COLO829 (cell line): ENCODE measurements at regions not wholly inside any gene's neighbourhood (a gene's known extent, or its start where the extent isn't known, plus 50 kb on each side); places are given as distances from the start of the nearest gene placed in this dataset.
"Not testable (repeated sequence)": the region's sequence is repeated elsewhere in the genome, so short reads cannot be mapped to it uniquely, and the experiment has no call there.

ENCODE experiments used
- DNase-seq: peaks from one replicate; pipeline ENCODE4 v3.0.0; 2012; ENCODE audit warnings: low spot score

GRCh38 chr6:19976411-19977129, 139.4 kb downstream of the ID4 start:
- DNase-seq: no peak

- DNase-seq: no peak
Measured at GRCh38 chr6:19979059-19979458, 141.9 kb downstream of the ID4 start.

- no peak for DNase-seq
Measured at GRCh38 chr6:19979986-19980385, 142.8 kb downstream of the ID4 start.

GRCh38 chr6:19983374-19983773, 146.2 kb downstream of the ID4 start:
- DNase-seq: no peak

GRCh38 chr6:19986691-19987438, 149.7 kb downstream of the ID4 start:
- no peak for DNase-seq

GRCh38 chr6:19988555-19988954, 151.4 kb downstream of the ID4 start:
- DNase-seq: peak; percentile 64

- no peak for DNase-seq
Measured at GRCh38 chr6:19991176-19991575, 154.0 kb downstream of the ID4 start.

- DNase-seq: no peak
Measured at GRCh38 chr6:19994909-19995308, 157.7 kb downstream of the ID4 start.

- no peak for DNase-seq
Measured at GRCh38 chr6:19995575-19996257, 158.5 kb downstream of the ID4 start.

- DNase-seq: no peak
Measured at GRCh38 chr6:19997104-19997503, 159.9 kb downstream of the ID4 start.

- no peak for DNase-seq
Measured at GRCh38 chr6:19998541-19998940, 161.4 kb downstream of the ID4 start.

- peak; percentile 50 for DNase-seq
Measured at GRCh38 chr6:19999319-20000191, 162.4 kb downstream of the ID4 start.

- no peak for DNase-seq
Measured at GRCh38 chr6:20001286-20001685, 164.1 kb downstream of the ID4 start.

- DNase-seq: no peak
Measured at GRCh38 chr6:20006037-20006436, 168.9 kb downstream of the ID4 start.

GRCh38 chr6:20008131-20008530, 171.0 kb downstream of the ID4 start:
- peak; percentile 87 for DNase-seq

GRCh38 chr6:20013066-20013861, 176.1 kb downstream of the ID4 start:
- DNase-seq: no peak

- no peak for DNase-seq
Measured at GRCh38 chr6:20014508-20014907, 177.3 kb downstream of the ID4 start.

- DNase-seq: no peak
Measured at GRCh38 chr6:20020526-20020925, 183.4 kb downstream of the ID4 start.

- DNase-seq: no peak
Measured at GRCh38 chr6:20021795-20022194, 184.6 kb downstream of the ID4 start.

GRCh38 chr6:20023549-20024315, 186.6 kb downstream of the ID4 start:
- not testable (repeated sequence) for DNase-seq

GRCh38 chr6:20024316-20024673, 187.1 kb downstream of the ID4 start:
- DNase-seq: no peak
